ENCODE measurements at regions not wholly inside any gene's neighbourhood (a gene's known extent, or its start where the extent isn't known, plus 50 kb on each side); places are given as distances from the start of the nearest gene placed in this dataset.

- peak; percentile 91 for FAIRE-seq
- peak; percentile 78 for DNase-seq (ENCODE audit: insufficient read length, low spot score)
- TF ChIP-seq POLR2A (IDR thresholded peaks at IDR 0.05; ENCODE audit: low read depth, low read length): no peak
Measured at GRCh38 chr10:78520737-78521430, 487.2 kb downstream of the RPS24 start.

- FAIRE-seq (no peak), DNase-seq (ENCODE audit: insufficient read length, low spot score) (no peak)
- TF ChIP-seq POLR2A (IDR thresholded peaks at IDR 0.05; ENCODE audit: low read depth, low read length): no peak
Measured at GRCh38 chr10:78523453-78523852, 489.8 kb downstream of the RPS24 start.

- FAIRE-seq (no peak), DNase-seq (ENCODE audit: insufficient read length, low spot score) (no peak)
- TF ChIP-seq POLR2A (IDR thresholded peaks at IDR 0.05; ENCODE audit: low read depth, low read length): no peak
Measured at GRCh38 chr10:78524342-78524741, 490.7 kb downstream of the RPS24 start.

- no peak for TF ChIP-seq POLR2A (IDR thresholded peaks at IDR 0.05; ENCODE audit: low read depth, low read length)
- no peak for FAIRE-seq
Measured at GRCh38 chr10:78524941-78525340, 491.3 kb downstream of the RPS24 start.

GRCh38 chr10:78526347-78526746 is 492.7 kb downstream of the RPS24 start:
- FAIRE-seq (no peak), DNase-seq (ENCODE audit: insufficient read length, low spot score) (no peak)
- no peak for TF ChIP-seq POLR2A (IDR thresholded peaks at IDR 0.05; ENCODE audit: low read depth, low read length)

More at GRCh38 chr10:78524941-78525340, 491.3 kb downstream of the RPS24 start:
- no peak for DNase-seq (ENCODE audit: insufficient read length, low spot score)

- FAIRE-seq (no peak), DNase-seq (ENCODE audit: insufficient read length, low spot score) (no peak)
- no peak for TF ChIP-seq POLR2A (IDR thresholded peaks at IDR 0.05; ENCODE audit: low read depth, low read length)
Measured at GRCh38 chr10:78527296-78527695, 493.6 kb downstream of the RPS24 start.

- TF ChIP-seq POLR2A (IDR thresholded peaks at IDR 0.05; ENCODE audit: low read depth, low read length): no peak
- FAIRE-seq (no peak), DNase-seq (ENCODE audit: insufficient read length, low spot score) (no peak)
Measured at GRCh38 chr10:78528749-78529204, 495.1 kb downstream of the RPS24 start.

GRCh38 chr10:78529262-78529661 is 495.6 kb downstream of the RPS24 start:
- no peak for TF ChIP-seq POLR2A (IDR thresholded peaks at IDR 0.05; ENCODE audit: low read depth, low read length)
- FAIRE-seq: no peak
- no peak for DNase-seq (ENCODE audit: insufficient read length, low spot score)

GRCh38 chr10:78531088-78531487 is 497.4 kb downstream of the RPS24 start:
- TF ChIP-seq POLR2A (IDR thresholded peaks at IDR 0.05; ENCODE audit: low read depth, low read length): no peak
- no peak for FAIRE-seq
- DNase-seq (ENCODE audit: insufficient read length, low spot score): no peak

GRCh38 chr10:78532480-78533042 is 498.9 kb downstream of the RPS24 start:
- no peak for FAIRE-seq
- no peak for TF ChIP-seq POLR2A (IDR thresholded peaks at IDR 0.05; ENCODE audit: low read depth, low read length)
- DNase-seq (ENCODE audit: insufficient read length, low spot score): no peak

- DNase-seq (ENCODE audit: insufficient read length, low spot score) (no peak), FAIRE-seq (no peak)
- TF ChIP-seq POLR2A (IDR thresholded peaks at IDR 0.05; ENCODE audit: low read depth, low read length): no peak
Measured at GRCh38 chr10:78533098-78533497, 499.4 kb downstream of the RPS24 start.

GRCh38 chr10:78533776-78534175 is 500.1 kb downstream of the RPS24 start:
- FAIRE-seq: no peak
- TF ChIP-seq POLR2A (IDR thresholded peaks at IDR 0.05; ENCODE audit: low read depth, low read length): no peak
- no peak for DNase-seq (ENCODE audit: insufficient read length, low spot score)

GRCh38 chr10:78535716-78536218 is 502.1 kb downstream of the RPS24 start:
- TF ChIP-seq POLR2A (IDR thresholded peaks at IDR 0.05; ENCODE audit: low read depth, low read length): no peak
- FAIRE-seq (no peak), DNase-seq (ENCODE audit: insufficient read length, low spot score) (no peak)

- no peak for FAIRE-seq
- no peak for TF ChIP-seq POLR2A (IDR thresholded peaks at IDR 0.05; ENCODE audit: low read depth, low read length)
- no peak for DNase-seq (ENCODE audit: insufficient read length, low spot score)
Measured at GRCh38 chr10:78537018-78537417, 503.4 kb downstream of the RPS24 start.

- TF ChIP-seq POLR2A (IDR thresholded peaks at IDR 0.05; ENCODE audit: low read depth, low read length): no peak
- DNase-seq (ENCODE audit: insufficient read length, low spot score) (no peak), FAIRE-seq (no peak)
Measured at GRCh38 chr10:78539247-78539766, 505.6 kb downstream of the RPS24 start.

Measured in H54 (cell line).